Left colon (tissue), 2 donors: ENCODE measurements at regions not wholly inside any gene's neighbourhood (a gene's known extent, or its start where the extent isn't known, plus 50 kb on each side); places are given as distances from the start of the nearest gene placed in this dataset.

Source experiments
- ATAC-seq: fragments of 200-7000 bp; cut with Tn5 transposase; one replicate; pipeline ENCODE4 v1.9.1; 2020; ENCODE audit warnings: mild to moderate bottlenecking, moderate library complexity
- DNase-seq, 2 donors: peaks; one replicate each; pipeline ENCODE4 v3.0.0-alpha.2; 2020
- intact Hi-C, 2 donors: fragments of 100-400 bp; cut with DNase I in 1 of 2; cut with micrococcal nuclease in 1 of 2; formaldehyde crosslinking; loops; one replicate each; pipeline versions ENCODE4 v1.11.2 to v1.14.0; 2022; cut with DNase I, micrococcal nuclease
- donor health status: DM: no; HTN: no; CAD: no.
- donor health status: DM: yes; HTN: yes; CAD: no.

GRCh38 chr13:63010072-63010658, 1594.5 kb upstream of the PCDH20 start:
- DNase-seq: no peak
- intact Hi-C loops: no loop called here
- no peak for ATAC-seq

- no peak for DNase-seq
Observed at GRCh38 chr13:63005625-63006024, 1590.0 kb upstream of the PCDH20 start.

DNA sequence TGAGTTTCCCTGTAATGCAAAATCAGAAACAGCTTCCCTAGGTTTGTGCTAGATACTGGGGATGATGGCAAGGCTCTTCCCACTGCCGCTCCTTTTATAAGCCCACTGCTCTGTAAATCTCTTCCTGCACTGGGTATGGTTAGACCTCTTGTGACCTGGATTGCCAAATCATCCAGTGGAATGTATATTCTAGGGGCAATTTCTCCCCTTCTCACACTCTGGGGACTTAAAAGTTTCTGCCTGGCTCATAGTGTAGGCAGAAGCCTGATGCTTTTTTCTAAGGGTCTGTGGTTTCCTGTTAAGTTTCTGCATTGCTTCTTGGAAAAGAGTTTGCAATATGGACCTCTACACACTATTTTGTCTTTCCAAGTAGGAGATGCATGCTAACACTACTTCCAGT, 1582.0 kb upstream of the PCDH20 start:
- DNase-seq (no peak), ATAC-seq (no peak)
- intact Hi-C loops: no loop called here

More at GRCh38 chr13:63005625-63006024, 1590.0 kb upstream of the PCDH20 start:
- intact Hi-C loops: no loop called here
- no peak for ATAC-seq

DNA sequence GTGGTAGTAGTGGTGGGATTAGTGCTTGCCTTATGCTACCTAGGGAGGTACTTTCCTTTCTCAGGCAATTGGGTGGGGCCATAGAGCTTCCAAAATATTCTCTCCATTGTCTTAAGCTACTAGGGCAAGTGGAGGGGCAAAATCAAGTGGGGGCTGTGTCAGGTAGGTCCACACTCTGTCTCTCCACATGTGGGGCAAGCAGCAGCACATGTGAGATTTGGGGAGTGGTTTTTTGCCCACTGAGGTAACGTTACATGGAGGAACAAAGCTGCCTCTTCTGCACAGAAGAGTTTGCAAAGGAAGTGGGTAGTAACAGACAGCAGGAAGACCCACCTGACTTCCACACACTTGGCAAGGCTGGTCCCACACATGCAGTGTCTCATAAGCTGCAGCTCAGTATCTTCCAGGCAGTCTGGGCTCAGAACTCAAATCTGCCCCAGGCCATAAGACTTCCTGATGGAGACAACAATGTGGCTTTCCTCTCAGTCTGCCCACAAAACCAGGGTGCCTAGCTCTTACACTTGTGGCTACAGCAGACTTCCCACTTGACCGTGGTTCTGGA, 1581.5 kb upstream of the PCDH20 start:
- no peak for ATAC-seq
- no peak for DNase-seq
- intact Hi-C loops: no loop called here

GRCh38 chr13:62973804-62974203, 1558.2 kb upstream of the PCDH20 start:
- no peak for ATAC-seq
- DNase-seq: no peak
- intact Hi-C loops: no loop called here

DNA sequence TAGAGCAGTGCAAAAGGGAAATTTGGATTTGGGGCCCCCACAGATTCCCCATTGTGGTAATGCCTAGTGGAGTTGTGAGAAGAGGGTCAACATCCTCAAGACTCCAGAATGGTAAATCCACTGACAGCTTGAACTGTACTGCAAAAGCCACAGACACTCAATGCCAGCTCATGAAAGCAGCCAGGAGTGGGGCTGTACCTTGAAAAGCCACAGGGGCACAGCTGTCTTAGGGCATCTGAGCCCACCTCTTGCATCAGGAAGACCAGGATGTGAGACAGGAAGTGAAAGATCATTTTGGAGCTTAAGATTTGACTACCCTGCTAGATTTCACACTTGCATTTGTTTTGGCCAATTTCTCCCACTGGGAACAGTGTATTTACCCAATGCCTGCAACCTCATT, 1548.9 kb upstream of the PCDH20 start:
- DNase-seq (no peak), ATAC-seq (no peak)
- intact Hi-C loops: no loop called here

GRCh38 chr13:62960723-62961122, 1545.1 kb upstream of the PCDH20 start:
- intact Hi-C loops: no loop called here
- no peak for ATAC-seq

GRCh38 chr13:62933809-62934208, 1518.2 kb upstream of the PCDH20 start:
- ATAC-seq (no peak), DNase-seq (no peak)
- intact Hi-C loops: no loop called here

More at GRCh38 chr13:62960723-62961122, 1545.1 kb upstream of the PCDH20 start:
- DNase-seq: no peak

- no peak for DNase-seq
- no peak for ATAC-seq
- intact Hi-C loops: no loop called here
Observed at GRCh38 chr13:62932256-62932883, 1516.7 kb upstream of the PCDH20 start.

DNA sequence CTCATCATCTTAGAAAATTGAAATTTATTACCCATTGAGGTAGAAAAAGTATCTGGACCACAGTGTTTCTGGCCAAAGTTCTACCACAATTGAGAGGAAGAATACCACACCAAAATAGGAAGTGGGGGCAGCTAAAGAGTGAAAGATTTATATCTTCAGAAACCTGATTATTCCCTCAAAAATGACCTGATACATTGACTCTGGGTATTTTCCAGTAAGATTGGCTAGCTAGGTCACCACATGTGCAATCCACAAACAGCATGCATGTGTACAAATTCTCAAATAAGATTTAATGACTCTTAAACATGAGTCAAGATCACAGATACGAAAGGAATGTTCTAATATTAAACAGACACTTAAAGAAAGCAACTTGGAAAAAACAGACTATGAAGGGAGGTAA, 1516.2 kb upstream of the PCDH20 start:
- intact Hi-C loops: no loop called here
- ATAC-seq: no peak
- no peak for DNase-seq

DNA sequence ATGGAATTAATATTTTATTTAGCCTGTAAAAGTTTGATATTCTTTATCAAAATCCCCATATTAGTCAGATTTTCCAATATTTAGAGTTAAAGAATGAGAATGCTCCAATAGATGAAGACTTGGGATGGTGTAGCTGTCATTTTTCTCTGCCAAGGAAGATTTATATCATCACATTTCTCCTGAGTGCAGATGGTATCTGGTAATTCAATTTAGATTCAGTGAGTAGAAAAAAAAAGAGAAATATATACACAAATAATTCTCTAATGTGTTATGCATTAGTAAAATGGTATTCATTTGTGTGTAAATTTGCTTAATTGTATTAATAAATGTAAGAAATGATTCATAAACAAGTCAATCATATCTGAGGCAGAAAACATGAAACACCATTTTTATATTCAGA, 1508.7 kb upstream of the PCDH20 start:
- ATAC-seq: no peak
- DNase-seq: no peak
- intact Hi-C loops: no loop called here

GRCh38 chr13:62920159-62920558, 1504.5 kb upstream of the PCDH20 start:
- intact Hi-C loops: no loop called here
- ATAC-seq: no peak
- DNase-seq: no peak

- DNase-seq (no peak), ATAC-seq (no peak)
- intact Hi-C loops: no loop called here
Observed at GRCh38 chr13:62919491-62919890, 1503.8 kb upstream of the PCDH20 start.

GRCh38 chr13:62910541-62911060, 1495.0 kb upstream of the PCDH20 start:
- no peak for ATAC-seq
- DNase-seq: no peak
- intact Hi-C loops: no loop called here

GRCh38 chr13:62908321-62908720, 1492.7 kb upstream of the PCDH20 start:
- ATAC-seq (no peak), DNase-seq (no peak)
- intact Hi-C loops: no loop called here

DNA sequence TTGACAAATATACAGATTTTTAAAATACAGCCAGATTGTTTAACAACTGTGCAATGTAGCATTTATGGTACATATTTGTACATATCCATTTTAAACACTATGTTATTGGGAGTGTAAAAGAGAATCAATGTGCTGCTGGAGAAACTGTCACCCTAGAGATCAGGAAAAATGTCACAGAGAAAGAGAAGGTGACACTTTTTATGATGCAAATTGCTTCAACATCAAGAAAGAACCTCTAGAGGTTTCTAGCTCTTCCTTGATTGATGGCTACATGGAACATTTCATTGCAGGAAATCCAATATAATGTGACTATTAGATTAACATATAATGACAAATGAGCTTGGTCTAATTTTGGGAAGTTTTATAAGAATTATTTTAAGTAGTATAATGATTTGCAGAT, 1491.2 kb upstream of the PCDH20 start:
- ATAC-seq (no peak), DNase-seq (no peak)
- intact Hi-C loops: no loop called here

GRCh38 chr13:62906469-62906868, 1490.8 kb upstream of the PCDH20 start:
- intact Hi-C loops: no loop called here
- ATAC-seq: no peak
- no peak for DNase-seq

- no peak for ATAC-seq
- intact Hi-C loops: no loop called here
- DNase-seq: peak in 1 of 2 donors; percentile 2
Observed at GRCh38 chr13:62887046-62887445, 1471.4 kb upstream of the PCDH20 start.

DNA sequence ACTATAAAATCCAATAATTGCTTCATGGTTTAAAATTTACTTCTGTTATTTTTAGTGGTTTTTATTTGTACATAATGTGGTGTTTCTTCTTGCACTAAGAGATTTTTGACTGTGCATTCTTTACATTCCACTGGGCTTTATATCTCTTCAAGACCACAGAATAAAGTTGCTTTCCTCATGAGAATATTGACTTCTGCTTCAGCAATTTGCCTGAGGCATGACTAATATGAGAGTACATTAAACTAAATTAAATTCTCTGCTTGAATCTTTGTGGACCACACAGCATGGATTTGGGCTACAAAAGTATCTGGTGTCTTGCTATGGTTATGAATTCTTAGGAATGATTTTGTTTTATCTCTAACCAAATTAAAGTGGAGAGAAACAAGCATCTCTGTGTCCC, 1463.4 kb upstream of the PCDH20 start:
- ATAC-seq (no peak), DNase-seq (no peak)
- intact Hi-C loops: no loop called here

DNA sequence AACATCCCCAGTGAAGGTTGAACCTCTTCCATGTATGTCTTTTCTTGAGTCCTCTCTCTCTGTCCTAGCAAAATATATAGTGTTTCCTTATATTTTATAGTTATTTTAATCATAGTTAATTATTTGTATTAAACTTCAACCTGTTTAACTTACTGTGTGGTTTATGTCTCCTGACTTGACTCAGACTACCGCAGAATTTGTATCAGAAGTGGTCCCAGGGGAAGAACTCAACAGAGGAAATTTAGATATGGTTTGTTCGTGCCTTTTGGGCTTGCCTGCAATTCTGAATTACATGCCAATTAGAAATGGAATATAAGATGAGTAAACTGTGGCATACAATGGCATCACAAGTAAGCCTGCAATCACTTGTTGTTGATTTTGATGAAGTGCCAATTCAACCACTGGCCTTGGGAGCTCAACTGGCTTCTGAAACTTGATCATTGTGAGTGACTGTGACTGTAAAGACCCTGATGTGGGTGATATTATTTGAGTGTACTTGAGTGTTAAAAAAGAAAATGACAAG, 1459.5 kb upstream of the PCDH20 start:
- DNase-seq (no peak), ATAC-seq (no peak)
- intact Hi-C loops: no loop called here
